Embryonic facial prominence (tissue), 1 donor: ENCODE measurements at regions not wholly inside any gene's neighbourhood (a gene's known extent, or its start where the extent isn't known, plus 50 kb on each side); places are given as distances from the start of the nearest gene placed in this dataset.
"Not testable (repeated sequence)": the region's sequence is repeated elsewhere in the genome, so short reads cannot be mapped to it uniquely, and the experiment has no call there.

Source experiments
- DNase-seq: peaks from one replicate; pipeline ENCODE4 v3.0.0-alpha.2; 2016; ENCODE audit errors: extremely low spot score

DNA sequence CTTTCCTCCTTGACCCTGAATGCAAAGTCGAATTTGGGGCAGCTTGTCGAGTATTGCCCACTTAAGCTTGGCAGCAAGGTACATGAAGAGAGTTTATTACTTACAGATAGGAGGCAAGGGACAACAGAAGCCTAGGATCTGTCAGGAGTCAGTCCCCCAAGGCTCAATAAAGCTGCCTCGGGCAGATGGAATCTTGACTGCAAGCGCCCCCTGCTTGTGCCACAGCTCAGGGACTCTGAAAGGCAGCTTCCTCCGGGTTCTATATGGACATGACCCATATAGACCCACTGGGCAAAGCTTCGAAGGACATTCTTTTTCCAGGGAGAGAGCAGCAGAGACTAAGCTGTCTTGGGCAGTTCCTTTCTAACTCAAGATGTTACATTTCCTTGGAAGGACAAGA, 971.5 kb downstream of the EFNA5 start:
- no peak for DNase-seq

DNA sequence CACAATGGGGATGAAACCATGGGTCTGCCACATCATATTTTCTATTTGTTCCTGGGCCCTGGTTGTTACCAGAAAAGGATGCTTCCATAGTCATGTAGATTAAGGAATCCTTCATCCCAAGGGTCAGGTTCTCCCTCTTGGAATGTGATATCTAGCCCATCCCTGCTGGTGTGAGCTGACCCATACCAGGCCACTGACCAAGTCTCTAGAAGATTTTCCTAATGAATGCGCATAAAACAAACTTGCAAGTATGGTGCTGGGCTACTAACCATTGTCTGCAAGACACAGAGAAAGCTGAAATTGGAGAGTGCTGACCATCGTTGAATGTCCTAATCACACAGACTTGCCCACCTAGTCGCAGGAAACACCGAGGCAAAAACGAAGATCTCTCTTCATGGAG, 972.6 kb downstream of the EFNA5 start:
- DNase-seq = no peak

DNA sequence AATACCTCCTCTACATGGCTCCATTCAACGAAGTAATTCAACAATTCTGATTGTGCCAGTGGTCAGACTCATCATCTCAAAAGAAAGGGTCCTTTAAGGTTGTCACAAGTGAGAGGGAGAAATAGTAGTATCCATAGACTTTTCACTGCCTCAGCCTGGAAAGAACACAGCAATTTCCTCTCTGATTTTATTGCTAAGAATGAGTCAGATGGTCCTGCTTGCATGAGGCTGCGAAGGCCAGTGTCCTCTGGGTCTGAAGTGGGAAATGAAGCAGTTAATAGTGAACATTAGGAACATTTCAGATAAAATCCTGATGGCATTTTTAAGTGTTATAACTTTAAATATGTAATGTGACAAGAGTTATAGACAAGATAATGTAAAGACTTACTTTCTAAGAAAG, 979.0 kb downstream of the EFNA5 start:
- DNase-seq = no peak

DNA sequence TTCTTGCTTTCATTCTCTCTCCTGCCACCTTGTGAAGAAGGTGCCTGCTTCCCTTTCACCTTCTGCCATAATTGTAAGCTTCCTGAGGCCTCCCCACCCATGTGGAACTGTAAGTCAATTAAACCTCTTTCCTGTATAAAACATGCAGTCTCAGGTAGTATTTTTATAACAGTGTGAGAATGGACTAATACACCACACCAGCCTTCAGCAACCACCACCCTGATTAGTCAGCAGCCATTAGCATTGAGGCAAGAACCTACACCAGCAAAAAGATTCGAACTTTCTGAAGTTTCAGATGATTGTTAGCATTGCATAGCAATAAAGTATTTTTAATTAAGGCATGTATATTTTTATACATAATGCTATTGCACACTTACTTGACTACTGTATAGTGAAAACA, 980.2 kb downstream of the EFNA5 start:
- DNase-seq = no peak

DNA sequence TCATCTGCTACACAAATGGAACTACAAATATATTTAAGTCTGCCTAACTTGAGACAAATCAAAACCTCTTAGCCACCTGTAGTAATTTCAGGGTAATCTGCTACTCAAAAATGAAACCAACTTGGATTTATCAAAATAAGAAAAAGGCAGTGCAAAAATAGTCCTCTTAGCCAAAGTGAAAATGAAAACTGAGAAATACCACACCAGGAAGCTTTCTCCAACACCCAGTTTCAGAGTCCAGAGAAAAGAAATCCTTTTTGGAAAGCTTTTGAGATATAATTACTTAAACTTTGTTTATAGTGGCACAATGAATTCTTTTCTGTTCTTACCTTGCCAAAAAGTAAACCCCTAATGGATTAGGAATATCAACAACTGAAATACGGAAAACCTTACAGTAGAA, 990.4 kb downstream of the EFNA5 start:
- DNase-seq = no peak

DNA sequence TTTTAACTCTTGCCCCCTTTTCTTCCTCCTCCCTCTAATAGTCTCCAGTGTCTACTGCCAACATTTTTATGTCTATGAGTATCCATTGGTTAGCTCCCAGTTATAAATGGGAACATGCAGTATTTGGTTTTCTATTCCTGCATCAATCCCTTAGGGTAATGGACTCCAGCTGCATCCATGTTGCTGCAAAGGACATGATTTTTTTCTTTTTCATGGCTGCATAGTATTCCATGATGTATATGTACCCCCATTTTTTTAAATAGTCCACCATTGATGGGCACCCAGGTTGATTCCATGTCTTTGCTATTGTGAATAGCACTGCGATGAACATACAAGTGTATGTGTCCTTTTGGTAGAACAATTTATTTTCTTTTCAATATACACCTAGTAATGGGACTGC, 993.7 kb downstream of the EFNA5 start:
- no peak for DNase-seq

DNA sequence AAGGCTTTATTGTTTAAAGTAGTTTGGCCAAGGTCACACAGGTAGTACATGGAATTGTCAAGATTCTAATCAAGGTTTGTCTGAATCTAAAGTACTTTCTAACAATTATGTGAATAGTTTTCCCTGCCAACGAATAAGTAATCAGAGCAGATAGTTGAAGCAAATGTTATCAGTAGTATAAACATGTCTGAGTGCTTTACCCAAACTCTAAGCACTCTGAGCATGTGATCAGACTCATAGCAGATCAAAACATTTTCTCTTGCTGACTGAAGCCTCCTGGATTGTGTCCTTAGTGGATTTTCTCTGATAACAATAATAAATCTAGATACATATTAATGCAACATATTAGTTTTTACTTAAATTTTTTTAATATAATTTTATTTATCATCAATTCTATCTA, 995.0 kb downstream of the EFNA5 start:
- DNase-seq = no peak

DNA sequence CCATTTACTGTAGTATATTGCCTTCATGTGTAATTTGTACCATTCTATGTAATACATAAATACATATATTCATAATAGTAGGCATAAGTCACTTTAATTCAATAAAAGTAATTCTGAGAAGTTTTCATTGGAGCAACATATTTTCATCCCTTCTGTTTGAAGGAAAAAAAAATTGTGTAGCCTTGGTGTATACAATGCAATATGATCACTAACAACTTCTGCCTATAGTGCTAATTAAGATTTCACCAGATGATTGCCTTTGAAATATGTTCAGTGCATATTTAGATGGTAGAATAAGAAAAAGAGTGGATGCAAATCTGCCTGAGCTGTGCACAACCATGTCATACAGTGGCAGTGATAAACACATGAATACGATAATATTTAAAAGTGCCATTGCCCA, 996.8 kb downstream of the EFNA5 start:
- no peak for DNase-seq

DNA sequence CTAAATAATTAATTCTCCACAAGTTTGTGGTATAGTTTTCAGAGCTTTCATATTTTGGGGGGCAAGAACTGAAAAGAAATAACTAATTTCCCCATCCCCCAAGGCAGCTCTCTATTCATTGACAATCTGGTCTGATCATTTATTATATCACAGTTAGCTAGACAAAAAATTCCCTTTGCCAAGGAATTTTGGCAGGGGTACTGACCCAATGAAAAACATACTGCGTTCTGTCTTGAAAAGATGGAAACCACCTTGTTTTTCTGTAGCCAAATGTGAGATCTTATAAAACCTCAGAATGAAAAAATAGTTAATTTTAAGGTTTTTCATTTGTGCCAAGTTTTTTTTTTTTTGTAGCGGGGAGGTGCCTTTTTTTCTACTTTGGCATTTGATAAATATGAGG, 1008.9 kb downstream of the EFNA5 start:
- no peak for DNase-seq

DNA sequence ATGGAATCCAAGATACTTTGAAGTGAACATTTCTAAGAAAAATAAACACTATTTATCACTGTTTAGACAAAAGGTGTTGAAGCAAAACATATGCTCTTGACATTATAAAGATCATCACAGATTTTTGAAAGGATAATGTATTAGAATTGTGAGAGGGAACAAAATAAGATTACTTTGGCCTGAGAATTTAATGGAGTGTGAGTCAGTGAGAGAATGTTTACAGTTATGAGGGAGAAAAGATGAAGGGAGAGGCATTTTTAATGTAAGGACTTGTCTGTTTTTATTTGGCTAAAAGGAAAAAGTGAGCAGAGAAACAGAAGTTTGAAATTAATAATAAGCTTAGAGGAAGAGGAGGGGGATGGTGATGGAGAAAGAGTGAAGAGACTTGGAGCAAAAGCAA, 1010.1 kb downstream of the EFNA5 start:
- DNase-seq = no peak

DNA sequence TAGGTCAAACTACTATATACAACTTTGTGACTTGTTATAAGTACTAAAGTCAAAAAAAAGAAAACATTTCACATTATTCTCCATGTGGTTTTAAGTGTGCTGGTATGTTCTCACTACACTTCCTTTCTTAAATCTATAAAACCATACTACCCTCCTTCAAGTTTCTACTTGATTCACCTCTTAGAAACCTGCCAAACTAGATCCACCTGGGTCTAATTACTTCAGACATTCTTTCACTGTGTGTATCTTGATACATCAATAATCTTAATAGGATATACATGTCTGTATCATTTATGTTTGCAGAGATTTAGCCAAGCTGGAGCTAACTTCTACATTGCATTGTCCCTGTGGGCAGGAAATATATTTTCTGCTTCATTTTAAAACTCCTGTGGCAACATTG, 1012.6 kb downstream of the EFNA5 start:
- peak; percentile 8 for DNase-seq

DNA sequence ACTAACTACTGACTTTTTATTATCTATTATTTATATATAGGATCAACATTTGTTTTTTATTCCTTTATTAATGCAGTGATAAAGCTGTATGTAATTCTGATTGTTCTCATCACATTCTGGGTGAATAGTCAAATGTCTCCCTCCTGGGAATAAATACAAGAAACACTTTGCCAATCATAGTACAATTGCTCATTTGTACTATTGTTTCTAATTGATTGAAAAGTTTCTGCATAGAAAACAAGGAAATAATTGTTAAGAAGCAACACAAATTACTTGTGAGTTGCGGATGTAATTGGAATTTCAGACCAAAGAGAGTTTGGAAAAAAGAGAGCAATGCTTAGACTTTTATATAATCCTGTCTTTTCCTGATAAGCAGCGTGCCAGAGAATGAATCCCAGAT, 1013.9 kb downstream of the EFNA5 start:
- no peak for DNase-seq

DNA sequence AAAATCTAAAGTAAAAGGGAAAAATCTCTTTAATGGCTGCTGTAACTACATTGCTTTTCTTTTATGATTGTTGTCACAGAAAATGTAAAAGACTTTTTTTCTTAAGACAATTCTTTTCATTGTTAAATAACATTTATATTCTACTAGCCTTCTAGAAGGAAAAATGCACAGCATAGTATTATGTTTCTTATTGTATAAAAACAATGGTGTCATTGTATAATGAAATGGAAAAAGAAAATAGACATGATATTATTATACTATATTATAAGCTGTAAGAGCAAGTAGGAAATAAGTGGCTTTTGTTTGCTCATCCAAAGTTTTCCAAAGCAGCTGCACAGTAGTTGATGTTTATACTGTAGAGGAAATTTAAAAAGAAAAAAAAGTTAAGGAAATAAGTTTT, 1021.7 kb downstream of the EFNA5 start:
- no peak for DNase-seq

DNA sequence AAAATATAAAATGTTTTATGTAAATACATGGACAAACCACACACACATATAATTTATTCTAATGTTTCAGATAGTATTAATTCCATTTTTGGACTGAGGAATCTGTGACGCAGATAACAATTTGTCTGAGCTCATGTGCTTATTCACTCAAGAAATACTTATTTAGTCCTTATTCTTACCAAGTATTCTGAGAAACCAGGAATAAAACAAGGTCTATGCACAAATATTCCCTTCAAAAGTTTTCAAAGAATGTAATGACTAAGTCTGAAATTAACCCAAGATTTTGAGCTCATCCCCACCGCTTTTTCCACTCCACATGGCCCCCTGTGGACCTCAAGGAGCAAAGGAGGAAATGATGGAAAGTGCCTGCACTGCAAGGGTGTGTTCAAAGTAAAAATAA, 1022.3 kb downstream of the EFNA5 start:
- DNase-seq = no peak

DNA sequence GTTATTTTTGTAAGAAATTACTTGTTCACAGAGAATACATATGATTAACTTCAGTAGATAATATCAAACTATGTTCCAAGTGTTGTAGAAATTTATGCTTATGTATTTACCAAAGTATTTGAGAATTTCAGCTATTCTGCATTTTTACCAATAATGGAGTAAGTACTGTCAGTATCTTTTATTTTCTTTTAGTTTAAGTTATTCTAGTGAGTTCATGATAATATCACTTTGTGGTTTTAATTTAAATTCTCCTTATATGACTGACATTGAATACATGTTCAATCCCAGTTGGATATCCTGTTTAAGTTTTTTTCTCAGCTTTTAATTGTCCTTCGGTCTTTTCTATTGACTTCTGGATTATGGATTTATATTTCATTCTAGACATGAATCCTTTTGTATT, 1024.6 kb downstream of the EFNA5 start:
- no peak for DNase-seq

DNA sequence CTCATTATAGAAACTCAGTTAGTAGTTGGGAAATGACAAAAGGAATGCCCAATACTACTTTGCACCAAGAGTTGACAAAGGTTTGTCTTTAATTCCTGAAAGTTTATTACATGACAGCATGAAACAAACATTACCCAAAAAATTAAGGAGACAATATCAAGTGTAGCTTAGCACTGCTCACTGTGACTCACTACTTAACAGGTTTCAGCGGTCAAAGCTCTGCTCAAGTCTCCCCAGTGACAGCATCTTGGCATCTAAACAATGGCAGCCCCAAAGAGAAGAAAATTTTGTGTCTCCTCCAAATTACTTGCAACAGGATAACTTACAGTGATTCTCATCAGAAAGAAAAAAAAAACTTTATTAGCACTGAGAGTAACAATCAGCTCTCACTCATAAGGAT, 1030.2 kb downstream of the EFNA5 start:
- DNase-seq = no peak

DNA sequence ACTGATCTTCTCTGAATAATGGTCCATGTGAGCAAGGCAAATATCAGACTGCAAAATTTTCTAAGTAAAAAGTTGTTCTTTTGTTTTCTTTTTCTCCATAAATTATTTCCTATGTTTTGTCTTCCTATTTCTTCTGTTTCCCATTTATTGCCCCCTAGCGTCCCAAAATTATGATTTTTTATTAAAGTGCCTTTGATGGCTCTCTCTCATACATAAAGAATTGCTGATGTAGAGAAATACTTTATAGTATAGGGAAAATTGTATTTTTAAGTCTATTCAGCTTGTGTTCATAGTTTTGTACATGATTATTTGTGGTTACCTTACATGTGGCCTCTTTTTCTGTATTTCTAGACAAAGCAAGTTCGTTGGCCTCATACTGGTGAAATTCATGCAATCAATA, 1031.2 kb downstream of the EFNA5 start:
- DNase-seq = no peak

DNA sequence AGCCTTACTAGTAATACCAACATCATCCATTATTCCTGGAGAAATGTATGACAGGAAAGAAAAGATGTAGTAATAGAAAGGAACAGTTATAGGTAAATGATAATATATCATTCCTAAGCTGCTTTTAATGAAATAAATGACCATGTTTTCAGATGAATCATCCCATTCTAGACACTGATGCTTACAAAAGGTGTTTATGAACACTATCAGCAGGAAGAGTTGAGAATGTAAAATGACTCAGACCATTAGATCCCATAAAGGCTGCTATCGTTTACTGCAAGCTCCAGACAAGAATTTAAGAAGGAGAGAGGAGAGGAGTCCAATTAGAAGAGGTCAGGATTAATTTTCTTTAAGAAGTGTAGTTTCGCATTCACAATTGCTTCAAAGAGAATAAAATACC, 1033.5 kb downstream of the EFNA5 start:
- no peak for DNase-seq

DNA sequence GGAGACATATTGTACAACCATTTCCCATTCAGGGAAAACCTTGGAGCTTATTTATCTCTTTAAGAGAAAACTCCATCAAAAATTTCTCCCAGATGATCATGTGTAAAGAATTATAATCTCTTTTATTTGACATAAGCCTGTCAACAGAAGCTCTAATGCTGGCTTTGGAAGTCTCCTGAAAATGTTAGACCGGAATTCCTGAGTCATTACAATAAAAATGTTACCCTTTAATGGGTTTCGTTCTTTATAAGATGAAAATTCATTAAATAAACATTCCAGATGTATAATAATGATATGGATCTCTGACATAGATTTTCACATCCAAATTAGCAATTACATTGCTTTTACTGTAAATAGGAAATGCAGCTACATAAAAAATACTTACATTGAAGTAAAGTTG, 1036.4 kb downstream of the EFNA5 start:
- DNase-seq = no peak

DNA sequence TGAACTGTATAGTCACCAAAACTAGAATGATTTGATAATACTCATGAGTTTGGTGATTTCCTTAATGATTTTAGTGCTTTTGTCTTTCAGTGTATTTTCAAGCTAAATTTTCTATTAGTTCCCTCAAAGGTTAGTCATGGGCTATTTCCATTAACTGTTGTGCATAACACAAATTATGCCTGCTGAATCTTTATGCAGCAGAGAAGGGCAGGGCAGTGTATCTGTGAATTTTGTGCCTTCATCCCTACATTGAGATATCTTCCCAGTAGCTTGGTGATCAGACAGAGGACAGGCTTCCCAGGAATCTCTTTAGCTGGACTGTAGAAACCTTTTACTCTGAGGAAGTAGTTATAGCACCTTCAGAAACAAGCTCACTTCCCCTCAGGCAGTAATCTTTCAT, 1036.9 kb downstream of the EFNA5 start:
- DNase-seq = no peak

DNA sequence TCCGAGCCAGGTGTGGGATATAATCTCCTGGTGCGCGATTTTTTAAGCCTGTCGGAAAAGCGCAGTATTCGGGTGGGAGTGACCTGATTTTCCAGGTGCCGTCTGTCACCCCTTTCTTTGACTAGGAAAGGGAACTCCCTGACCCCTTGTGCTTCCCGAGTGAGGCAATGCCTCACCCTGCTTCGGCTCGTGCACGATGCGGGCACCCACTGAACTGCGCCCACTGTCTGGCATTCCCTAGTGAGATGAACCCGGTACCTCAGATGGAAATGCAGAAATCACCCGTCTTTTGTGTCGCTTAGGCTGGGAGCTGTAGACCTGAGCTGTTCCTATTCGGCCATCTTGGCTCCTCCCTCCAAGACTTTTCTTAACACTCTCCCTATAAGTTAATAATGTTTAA, 1042.3 kb downstream of the EFNA5 start:
- DNase-seq = not testable (repeated sequence)

DNA sequence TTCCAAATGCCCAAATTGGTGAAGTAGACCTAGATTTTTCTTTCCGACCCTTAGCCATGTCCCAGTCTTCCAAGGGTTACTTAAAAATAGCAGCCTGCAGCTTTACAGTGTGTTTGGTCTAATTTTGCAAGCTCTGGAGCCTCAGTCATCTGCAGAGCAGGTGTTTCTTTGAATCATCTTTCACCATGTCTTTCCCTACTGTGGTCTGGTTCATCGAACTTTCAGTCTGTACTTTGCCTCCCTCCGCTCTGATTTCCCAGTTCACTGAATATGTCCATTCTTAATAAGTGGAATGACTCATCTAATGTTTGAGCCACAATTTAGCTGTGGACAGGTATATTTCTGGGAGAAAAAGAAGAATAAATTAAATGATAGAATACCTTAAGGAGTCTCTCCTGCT, 1060.7 kb downstream of the EFNA5 start:
- no peak for DNase-seq

DNA sequence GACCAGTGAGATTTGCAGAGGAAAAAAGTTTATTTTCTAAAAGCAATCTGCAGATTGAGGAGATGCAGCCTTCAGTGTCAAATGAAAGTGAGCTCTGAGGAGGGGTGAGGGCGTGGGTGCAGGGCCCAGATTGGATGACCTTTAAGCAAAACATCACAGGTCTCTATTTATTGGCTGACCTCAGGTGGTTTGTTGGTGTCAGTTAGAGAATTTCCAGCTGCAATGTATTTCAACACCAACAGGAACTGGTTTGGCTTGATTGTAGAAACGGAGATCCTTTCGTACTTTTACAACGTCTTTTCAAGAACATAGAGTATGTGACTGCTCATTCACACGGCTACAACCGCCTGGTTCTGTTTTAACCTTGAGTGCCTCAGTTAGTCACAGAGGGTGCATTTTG, 1069.1 kb downstream of the EFNA5 start:
- DNase-seq = no peak

DNA sequence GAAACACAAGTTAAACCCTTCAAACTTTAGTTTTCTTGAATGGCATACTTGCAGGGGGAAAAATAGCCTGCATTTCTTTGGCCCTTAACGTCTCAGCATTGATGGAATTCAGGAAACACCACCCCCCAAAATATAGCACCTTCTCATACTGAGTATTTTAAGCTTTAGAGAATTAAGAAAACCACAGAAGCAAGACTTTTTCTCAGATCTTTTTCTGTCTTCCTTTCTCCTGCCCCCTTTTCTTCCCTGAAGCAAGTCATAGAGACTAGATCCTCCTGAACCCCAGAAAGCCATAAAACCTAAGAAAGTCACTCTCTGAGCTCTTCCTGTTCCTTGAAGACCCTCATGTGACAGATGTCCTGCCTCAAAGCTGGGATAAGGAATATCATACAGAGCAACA, 1069.9 kb downstream of the EFNA5 start:
- no peak for DNase-seq

DNA sequence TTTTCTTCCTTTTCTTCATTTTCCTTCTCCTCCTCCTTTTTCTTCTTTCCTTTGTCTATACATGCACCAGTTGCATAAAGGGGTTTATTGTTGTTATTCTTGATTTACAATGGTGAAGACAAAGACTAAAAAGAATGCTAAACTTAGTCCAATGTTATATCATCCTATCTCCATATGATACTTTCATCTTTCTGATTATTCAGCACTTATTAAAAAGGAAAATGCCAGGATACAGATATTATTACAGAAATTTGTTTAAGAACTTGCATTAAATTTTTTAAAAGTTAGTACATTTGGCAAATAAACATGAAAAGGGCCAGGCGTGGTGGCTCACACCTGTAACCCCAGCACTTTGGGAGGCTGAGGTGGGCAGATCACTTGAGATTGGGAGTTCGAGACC, 1074.9 kb downstream of the EFNA5 start:
- no peak for DNase-seq
